Mesendoderm (in vitro differentiated cells): ENCODE measurements at regions not wholly inside any gene's neighbourhood (a gene's known extent, or its start where the extent isn't known, plus 50 kb on each side); places are given as distances from the start of the nearest gene placed in this dataset.

Source experiments
- DNase-seq: peaks from one replicate; pipeline ENCODE4 v3.0.0; 2013
- H2AK5ac ChIP-seq: 2 replicates; pipeline ENCODE4 v1.6.1; 2013; ENCODE audit warnings: low read length, inconsistent platforms
- H2BK120ac ChIP-seq: 2 replicates; pipeline ENCODE4 v1.6.1; 2013; ENCODE audit warnings: low read depth, mild to moderate bottlenecking, low read length, moderate library complexity, mixed read lengths
- H2BK15ac ChIP-seq: replicated peaks from 2 replicates; pipeline ENCODE4 v1.6.1; 2013; ENCODE audit warnings: low read depth, mild to moderate bottlenecking, moderate library complexity
- H2BK5ac ChIP-seq: 2 replicates; pipeline ENCODE4 v1.6.1; 2013; ENCODE audit warnings: low read length, inconsistent platforms
- H3K18ac ChIP-seq: 2 replicates; pipeline ENCODE4 v1.6.1; 2013; ENCODE audit warnings: mild to moderate bottlenecking, low read length, mixed read lengths
- H3K23ac ChIP-seq: one replicate; pipeline ENCODE4 v1.6.1; 2013; ENCODE audit warnings: low read length
- H3K27ac ChIP-seq: 2 replicates; pipeline ENCODE4 v1.5.1; 2013; ENCODE audit warnings: low read depth, mild to moderate bottlenecking, inconsistent platforms, low read length, moderate library complexity
- H3K27me3 ChIP-seq: 2 replicates; pipeline ENCODE4 v1.6.1; 2013; ENCODE audit warnings: low read length, control low read depth, mild to moderate bottlenecking, inconsistent platforms; ENCODE audit not compliant: insufficient read depth, poor library complexity
- H3K36me3 ChIP-seq: 2 replicates; pipeline ENCODE4 v1.6.1; 2013; ENCODE audit warnings: low read length, inconsistent platforms; ENCODE audit not compliant: control insufficient read depth, insufficient read depth
- H3K4ac ChIP-seq: one replicate; pipeline ENCODE4 v1.6.1; 2013; ENCODE audit warnings: low read depth, mild to moderate bottlenecking, low read length, moderate library complexity
- H3K4me1 ChIP-seq: 2 replicates; pipeline ENCODE4 v1.6.1; 2013; ENCODE audit warnings: low read depth, low read length, inconsistent platforms; ENCODE audit not compliant: control insufficient read depth
- H3K4me2 ChIP-seq: 2 replicates; pipeline ENCODE4 v1.6.1; 2013; ENCODE audit warnings: low read length
- H3K4me3 ChIP-seq: 2 replicates; pipeline ENCODE4 v1.5.1; 2013; ENCODE audit warnings: mild to moderate bottlenecking, low read length
- H3K56ac ChIP-seq: one replicate; pipeline ENCODE4 v1.6.1; 2013; ENCODE audit warnings: low read length
- H3K79me1 ChIP-seq: 2 replicates; pipeline ENCODE4 v1.6.1; 2013; ENCODE audit warnings: low read length, inconsistent platforms
- H3K79me2 ChIP-seq: 2 replicates; pipeline ENCODE4 v1.6.1; 2013; ENCODE audit warnings: mild to moderate bottlenecking, low read length; ENCODE audit not compliant: control insufficient read depth, insufficient read depth
- H3K9ac ChIP-seq: 2 replicates; pipeline ENCODE4 v1.6.1; 2013; ENCODE audit warnings: low read length, inconsistent platforms
- H4K5ac ChIP-seq: one replicate; pipeline ENCODE4 v1.6.1; 2013; ENCODE audit warnings: low read length
- H4K8ac ChIP-seq: one replicate; pipeline ENCODE4 v1.6.1; 2013; ENCODE audit warnings: low read depth, mild to moderate bottlenecking, control low read depth, low read length, moderate library complexity
- WGBS: extraction: QIAGEN DNeasy Blood & Tissue Kit; methylation state at CpG from one replicate; pipeline ENCODE4 v1.1.7; 2013; ENCODE audit warnings: low lambda C conversion rate, missing lambda C conversion rate; ENCODE audit not compliant: insufficient coverage; ENCODE audit errors: extremely low coverage; 5-methylcytosine and 5-hydroxymethylcytosine counted together

- no peaks in the 10 kb centered on the region for H3K79me2 ChIP-seq
- no peak overlapping the region for H3K4me3 ChIP-seq
- H2AK5ac ChIP-seq, result no peak overlapping the region
- no peaks in the 10 kb centered on the region for H3K36me3 ChIP-seq
- no peak overlapping the region for H3K4me2 ChIP-seq
- no peak overlapping the region for H3K56ac ChIP-seq
- H3K4ac ChIP-seq, result no peak overlapping the region
- no peak overlapping the region for H4K8ac ChIP-seq
- no peak overlapping the region for H3K27ac ChIP-seq
- no peaks in the 10 kb centered on the region for H3K79me1 ChIP-seq
- no CpG with 5 or more reads among the region's 1 CpG for WGBS
- H3K23ac ChIP-seq, result no peak overlapping the region
- no peak overlapping the region for H2BK5ac ChIP-seq
- no peak overlapping the region for H4K5ac ChIP-seq
- H3K18ac ChIP-seq, result no peak overlapping the region
- peak overlapping the region; percentile 57 for H2BK15ac ChIP-seq
- DNase-seq, result no peak
- no peak overlapping the region for H3K9ac ChIP-seq
- peaks cover 6% of the 10 kb centered on the region for H3K4me1 ChIP-seq
- no peaks in the 10 kb centered on the region for H3K27me3 ChIP-seq
- H2BK120ac ChIP-seq, result no peak overlapping the region
These were observed 63.8 kb upstream of the DAPK1 start for GRCh38 chr9:87433853-87434252.

DNA sequence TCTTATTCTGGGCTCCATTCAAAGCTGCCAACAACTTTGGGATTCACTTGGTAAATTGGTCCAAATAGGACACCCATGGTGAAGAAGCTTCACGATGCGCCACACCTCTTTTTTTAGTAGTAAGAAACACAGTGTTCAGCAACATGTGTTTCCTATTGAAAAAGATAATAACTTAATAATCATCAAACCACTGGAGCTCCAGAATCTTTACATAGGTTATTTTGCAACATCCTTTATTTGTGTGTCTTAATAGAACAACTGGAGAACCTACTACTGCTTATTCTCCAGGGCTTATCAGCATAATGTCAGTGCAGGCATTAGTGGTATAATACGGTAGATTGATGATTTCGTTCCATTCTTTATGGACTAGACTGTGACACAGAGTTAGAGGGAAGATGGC, 63.3 kb upstream of the DAPK1 start:
- DNase-seq, result no peak
- no peak overlapping the region for H3K4me2 ChIP-seq

GRCh38 chr9:87435189-87435880, 62.3 kb upstream of the DAPK1 start:
- no peaks in the 10 kb centered on the region for H3K36me3 ChIP-seq
- H2BK120ac ChIP-seq, result no peak overlapping the region
- WGBS, result no CpG with 5 or more reads among the region's 6 CpGs
- H2BK5ac ChIP-seq, result no peak overlapping the region
- H3K18ac ChIP-seq, result peak overlapping the region; percentile 89
- no peak overlapping the region for H3K27ac ChIP-seq
- no peak overlapping the region for H4K5ac ChIP-seq
- H3K27me3 ChIP-seq, result no peaks in the 10 kb centered on the region
- H3K79me1 ChIP-seq, result no peaks in the 10 kb centered on the region
- H3K56ac ChIP-seq, result no peak overlapping the region
- H3K4me1 ChIP-seq, result peaks cover 6% of the 10 kb centered on the region
- H3K4me3 ChIP-seq, result no peak overlapping the region
- no peak overlapping the region for H4K8ac ChIP-seq
- no peak overlapping the region for H2AK5ac ChIP-seq
- H3K9ac ChIP-seq, result no peak overlapping the region
- DNase-seq, result peak; percentile 66
- H2BK15ac ChIP-seq, result peak overlapping the region; percentile 12
- H3K23ac ChIP-seq, result no peak overlapping the region
- no peak overlapping the region for H3K4me2 ChIP-seq
- no peak overlapping the region for H3K4ac ChIP-seq
- H3K79me2 ChIP-seq, result no peaks in the 10 kb centered on the region

More for the DNA sequence above, 63.3 kb upstream of the DAPK1 start:
- no peak overlapping the region for H3K4me3 ChIP-seq
- no peaks in the 10 kb centered on the region for H3K79me2 ChIP-seq
- H2BK5ac ChIP-seq, result no peak overlapping the region
- H3K18ac ChIP-seq, result no peak overlapping the region
- no peaks in the 10 kb centered on the region for H3K27me3 ChIP-seq
- H3K56ac ChIP-seq, result no peak overlapping the region
- no CpG with 5 or more reads among the region's 4 CpGs for WGBS
- no peaks in the 10 kb centered on the region for H3K79me1 ChIP-seq
- no peak overlapping the region for H4K5ac ChIP-seq
- peak overlapping the region; percentile 57 for H2BK15ac ChIP-seq
- no peak overlapping the region for H2AK5ac ChIP-seq
- no peak overlapping the region for H3K27ac ChIP-seq
- H3K4me1 ChIP-seq, result peaks cover 6% of the 10 kb centered on the region
- H3K36me3 ChIP-seq, result no peaks in the 10 kb centered on the region
- no peak overlapping the region for H2BK120ac ChIP-seq
- no peak overlapping the region for H3K9ac ChIP-seq
- H3K4ac ChIP-seq, result no peak overlapping the region
- no peak overlapping the region for H3K23ac ChIP-seq
- H4K8ac ChIP-seq, result no peak overlapping the region

- Histone ChIP-seq H2AK5ac (no peak overlapping the region), H3K4me2 (no peak overlapping the region), H3K56ac (no peak overlapping the region), H4K8ac (no peak overlapping the region), H4K5ac (no peak overlapping the region), H3K27me3 (no peaks in the 10 kb centered on the region), H3K18ac (no peak overlapping the region), H2BK5ac (no peak overlapping the region), H2BK120ac (no peak overlapping the region), H3K79me2 (no peaks in the 10 kb centered on the region), H3K79me1 (no peaks in the 10 kb centered on the region), H3K36me3 (no peaks in the 10 kb centered on the region), H3K4me3 (no peak overlapping the region), H2BK15ac (no peak overlapping the region), H3K27ac (no peak overlapping the region), H3K23ac (no peak overlapping the region), H3K9ac (no peak overlapping the region), H3K4me1 (peaks cover 6% of the 10 kb centered on the region), H3K4ac (no peak overlapping the region)
- no peak for DNase-seq
- no CpG with 5 or more reads among the region's 3 CpGs for WGBS
These were observed 61.0 kb upstream of the DAPK1 start for GRCh38 chr9:87436716-87437115.

GRCh38 chr9:87437966-87438365, 59.7 kb upstream of the DAPK1 start:
- Histone ChIP-seq H3K4me3 (no peak overlapping the region), H3K27me3 (no peaks in the 10 kb centered on the region), H3K4ac (no peak overlapping the region), H3K4me2 (no peak overlapping the region), H3K18ac (no peak overlapping the region), H4K8ac (no peak overlapping the region), H2BK120ac (no peak overlapping the region), H3K9ac (no peak overlapping the region), H3K36me3 (no peaks in the 10 kb centered on the region), H3K79me2 (no peaks in the 10 kb centered on the region), H3K4me1 (peaks cover 6% of the 10 kb centered on the region), H3K56ac (no peak overlapping the region), H2AK5ac (no peak overlapping the region), H3K79me1 (no peaks in the 10 kb centered on the region), H2BK15ac (no peak overlapping the region), H4K5ac (no peak overlapping the region), H3K23ac (no peak overlapping the region), H2BK5ac (no peak overlapping the region), H3K27ac (no peak overlapping the region)
- no CpG with 5 or more reads among the region's 8 CpGs for WGBS
- no peak for DNase-seq

DNA sequence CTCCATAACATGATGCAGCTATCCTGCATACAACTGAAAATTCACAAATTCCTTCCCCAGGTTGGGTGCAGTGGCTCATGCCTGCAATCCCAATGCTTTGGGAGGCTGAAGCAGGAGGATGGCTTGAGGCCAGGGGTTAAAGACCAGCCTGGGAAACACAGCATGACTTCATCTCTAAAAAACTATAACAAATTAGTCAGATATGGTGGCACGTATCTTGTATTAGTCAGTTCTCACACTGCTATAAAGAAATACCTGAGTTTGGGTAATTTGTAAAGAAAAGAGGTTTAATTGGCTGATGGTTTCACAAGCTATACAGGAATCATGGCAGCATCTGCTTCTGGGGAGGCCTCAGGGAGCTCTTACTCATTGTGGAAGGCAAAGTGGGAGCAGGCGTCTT, 56.4 kb upstream of the DAPK1 start:
- H3K4me2 ChIP-seq, result no peak overlapping the region
- no peak overlapping the region for H4K5ac ChIP-seq
- no peak overlapping the region for H2BK120ac ChIP-seq
- no peak overlapping the region for H2AK5ac ChIP-seq
- H3K4me3 ChIP-seq, result no peak overlapping the region
- WGBS, result no CpG with 5 or more reads among the region's 2 CpGs
- no peaks in the 10 kb centered on the region for H3K4me1 ChIP-seq
- H3K79me1 ChIP-seq, result no peaks in the 10 kb centered on the region
- no peak overlapping the region for H3K56ac ChIP-seq
- DNase-seq, result no peak
- H2BK5ac ChIP-seq, result no peak overlapping the region
- no peak overlapping the region for H3K27ac ChIP-seq
- H3K79me2 ChIP-seq, result no peaks in the 10 kb centered on the region
- H3K9ac ChIP-seq, result no peak overlapping the region
- no peak overlapping the region for H4K8ac ChIP-seq
- no peak overlapping the region for H3K23ac ChIP-seq
- H3K18ac ChIP-seq, result no peak overlapping the region
- H3K36me3 ChIP-seq, result no peaks in the 10 kb centered on the region
- no peak overlapping the region for H2BK15ac ChIP-seq
- no peak overlapping the region for H3K4ac ChIP-seq
- no peaks in the 10 kb centered on the region for H3K27me3 ChIP-seq
